SK-N-SH (cell line): ENCODE measurements at regions not wholly inside any gene's neighbourhood (a gene's known extent, or its start where the extent isn't known, plus 50 kb on each side); places are given as distances from the start of the nearest gene placed in this dataset.

ENCODE experiments used
- CTCF ChIA-PET: fragments of 300-600, 350-600 bp; formaldehyde crosslinking; extraction: SDS; loops from one replicate; lab custom pipeline; 2021; lab: Yijun Ruan, JAX
- POLR2A ChIA-PET: fragments of 350-600 bp; sonication (Branson Sonifier 250); formaldehyde crosslinking; extraction: SDS; loops from one replicate; lab custom pipeline; 2020; ENCODE audit warnings: antibody characterized with exemption, inconsistent platforms; lab: Yijun Ruan, JAX
- DNase-seq: peaks from one replicate; pipeline ENCODE4 v3.0.0; 2012
- H2AFZ ChIP-seq: fragments of 200-600 bp; sonication (generic); 2 replicates; pipeline ENCODE4 v1.8.1; 2016; ENCODE audit warnings: antibody characterized with exemption, mild to moderate bottlenecking, low read depth
- H3F3A ChIP-seq: fragments of 200-600 bp; sonication (generic); replicated peaks from 2 replicates; pipeline ENCODE3; 2016; ENCODE audit warnings: antibody characterized with exemption, mild to moderate bottlenecking; ENCODE audit not compliant: insufficient read depth
- H3K27ac ChIP-seq, 2 experiments: fragments of 200-500 bp in 1 of 2; fragments of 200-600 bp in 1 of 2; sonication (Bioruptor generic) in 1 of 2; sonication (generic), shearing (Covaris generic) in 1 of 2; 2 replicates each; pipeline versions ENCODE4 v1.5.1 to v1.6.1; 2014 to 2016; ENCODE audit warnings: low read depth in 2 of 2, inconsistent platforms in 1 of 2, low read length in 1 of 2, mild to moderate bottlenecking in 1 of 2, mixed read lengths in 1 of 2
- H3K27me3 ChIP-seq: fragments of 200-600 bp; sonication (generic), shearing (Covaris generic); 2 replicates; pipeline ENCODE4 v1.6.1; 2016; ENCODE audit warnings: mixed run types; ENCODE audit not compliant: insufficient read depth
- H3K36me3 ChIP-seq, 2 experiments: fragments of 200-500 bp in 1 of 2; fragments of 200-600 bp in 1 of 2; sonication (Bioruptor generic) in 1 of 2; sonication (generic) in 1 of 2; replicated peaks in 1 of 2; 2 replicates each; pipeline versions ENCODE3 to v1.5.1; 2014 to 2016; ENCODE audit warnings: low read length in 1 of 2, mild to moderate bottlenecking in 1 of 2; ENCODE audit not compliant: insufficient read depth in 2 of 2, control insufficient read depth in 1 of 2
- H3K4me1 ChIP-seq, 2 experiments: fragments of 200-500 bp in 1 of 2; fragments of 200-600 bp in 1 of 2; sonication (Bioruptor generic) in 1 of 2; sonication (generic), shearing (Covaris generic) in 1 of 2; 2 replicates each; pipeline versions ENCODE4 v1.5.1 to v1.6.1; 2014 to 2016; ENCODE audit warnings: low read depth in 1 of 2, low read length in 1 of 2, mixed run types in 1 of 2; ENCODE audit not compliant: insufficient read depth in 2 of 2, control insufficient read depth in 1 of 2
- H3K4me2 ChIP-seq: fragments of 200-600 bp; sonication (generic), shearing (Covaris generic); 2 replicates; pipeline ENCODE4 v1.6.1; 2017; ENCODE audit warnings: mixed run types
- H3K4me3 ChIP-seq, 2 experiments: fragments of 200-500 bp in 1 of 2; fragments of 200-600 bp in 1 of 2; sonication (Bioruptor generic) in 1 of 2; sonication (generic), shearing (Covaris generic) in 1 of 2; 2 replicates each; pipeline versions ENCODE4 v1.5.1 to v1.8.1; 2014 to 2016; ENCODE audit warnings: low read depth in 2 of 2, inconsistent platforms in 1 of 2, low read length in 1 of 2, mild to moderate bottlenecking in 1 of 2, mixed read lengths in 1 of 2, moderate library complexity in 1 of 2
- H3K79me2 ChIP-seq: fragments of 200-600 bp; sonication (generic); 2 replicates; pipeline ENCODE4 v1.8.1; 2017; ENCODE audit warnings: mild to moderate bottlenecking; ENCODE audit not compliant: insufficient read depth
- H3K9ac ChIP-seq: fragments of 200-600 bp; sonication (generic); 2 replicates; pipeline ENCODE4 v1.6.1; 2017; ENCODE audit warnings: mixed run types
- H3K9me2 ChIP-seq: fragments of 200-600 bp; sonication (generic); 2 replicates; pipeline ENCODE4 v1.6.1; 2017; ENCODE audit warnings: mixed run types
- H3K9me3 ChIP-seq: fragments of 200-600 bp; sonication (generic); 2 replicates; pipeline ENCODE4 v1.6.1; 2017; ENCODE audit warnings: mixed run types, mild to moderate bottlenecking, moderate library complexity
- H4K20me1 ChIP-seq: fragments of 200-600 bp; sonication (generic); 2 replicates; pipeline ENCODE4 v1.6.1; 2017; ENCODE audit warnings: mild to moderate bottlenecking, mixed run types; ENCODE audit not compliant: insufficient read depth
- FOXJ3 ChIP-seq: sonication (generic); formaldehyde crosslinking; IDR thresholded peaks from 2 replicates; pipeline ENCODE4 v1.5.1; 2020; ENCODE audit warnings: mild to moderate bottlenecking, missing genetic modification reagents
- MXI1 ChIP-seq: IDR thresholded peaks from 2 replicates; pipeline ENCODE4 v1.6.1; 2012; ENCODE audit warnings: mild to moderate bottlenecking, low read depth, low read length, improper control_type of control experiment
- SMC3 ChIP-seq: IDR thresholded peaks from 2 replicates; pipeline ENCODE4 v1.6.1; 2012; ENCODE audit warnings: low read depth, low read length, improper control_type of control experiment
- TAF1 ChIP-seq: IDR thresholded peaks from 2 replicates; pipeline ENCODE4 v1.6.1; 2012; ENCODE audit warnings: low read depth, mild to moderate bottlenecking, low read length, moderate library complexity, borderline replicate concordance
- TCF12 ChIP-seq: IDR thresholded peaks from 2 replicates; pipeline ENCODE4 v1.4.0; 2012
- TEAD4 ChIP-seq: IDR thresholded peaks from 2 replicates; pipeline ENCODE4 v1.4.0; 2012; ENCODE audit warnings: mild to moderate bottlenecking, borderline replicate concordance; ENCODE audit not compliant: insufficient read depth
- YY1 ChIP-seq: IDR thresholded peaks from 2 replicates; pipeline ENCODE4 v1.4.0; 2012; ENCODE audit warnings: low read depth, mild to moderate bottlenecking
- WGBS: methylation state at CpG from one replicate; pipeline ENCODE4 v1.1.6; 2017; ENCODE audit warnings: low lambda C conversion rate; 5-methylcytosine and 5-hydroxymethylcytosine counted together
- TF ChIP-seq, protein P1 (sequence below): IDR thresholded peaks from 2 replicates; pipeline ENCODE4; 2012
- TF ChIP-seq, protein P2 (sequence below): IDR thresholded peaks from 2 replicates; pipeline ENCODE4 v1.4.0; 2012; ENCODE audit warnings: low read depth, borderline replicate concordance
- TF ChIP-seq, protein P3 (sequence below): fragments of 150-350 bp; IDR thresholded peaks from 2 replicates; pipeline ENCODE4 v1.6.1; 2017; ENCODE audit warnings: antibody characterized with exemption, low read length, low read depth, borderline replicate concordance

DNA sequence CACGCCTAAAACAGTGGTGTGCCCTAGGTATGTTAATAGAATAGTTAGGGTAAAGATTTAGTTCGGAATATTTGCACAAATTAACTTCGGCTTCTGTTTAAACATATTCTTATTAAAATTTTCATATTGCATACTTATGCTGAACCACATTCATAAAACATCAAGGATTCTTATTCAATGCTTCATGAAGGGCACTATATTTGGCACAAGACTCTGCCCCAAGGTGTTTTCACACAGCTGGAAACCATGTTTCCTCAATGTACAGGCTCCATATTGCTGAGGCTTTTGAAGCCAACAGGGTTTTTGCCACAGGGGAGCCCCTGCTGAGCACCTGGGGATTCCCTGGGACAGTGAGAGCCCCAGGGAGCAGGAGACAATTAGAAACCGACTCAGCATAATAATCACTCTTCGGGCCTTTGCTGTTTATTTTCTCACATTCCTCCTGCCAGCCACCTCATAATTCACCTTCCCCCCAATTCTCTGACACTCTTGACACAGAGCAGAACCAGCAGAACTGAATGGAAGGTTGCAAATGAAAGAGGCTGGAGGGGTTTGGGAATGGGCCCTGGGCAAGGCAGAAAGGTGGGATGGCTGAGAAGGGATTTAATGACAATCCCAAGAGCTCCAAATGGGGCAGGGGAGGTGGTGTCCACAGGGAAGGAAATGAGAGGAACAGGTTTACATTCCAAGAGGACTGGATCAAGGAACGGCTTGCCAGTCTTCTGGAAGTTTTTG lies 72.3 kb upstream of the POMP start (continued):
- TF ChIP-seq TCF12 (no peak), FOXJ3 (CRISPR knock-in tag) (no peak)

DNA sequence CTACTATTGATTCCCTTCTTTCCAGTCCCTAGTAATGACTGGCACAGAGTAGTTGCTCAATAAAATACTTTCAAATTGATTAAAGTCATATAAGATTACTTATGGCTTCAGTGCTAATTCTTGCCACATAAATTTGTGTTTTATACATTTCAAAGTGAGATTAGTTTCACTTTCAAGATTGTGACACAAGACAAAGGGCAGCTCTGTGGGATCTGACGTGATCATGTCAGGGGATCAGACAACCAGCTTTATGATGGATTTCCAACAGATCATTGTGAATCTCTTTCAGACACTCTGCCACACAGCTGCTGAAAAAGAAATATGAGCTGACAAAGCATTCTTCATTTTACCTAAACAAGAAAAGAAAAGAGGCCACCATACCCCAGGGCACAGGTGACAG lies 73.4 kb upstream of the POMP start:
- Histone ChIP-seq H3F3A (peaks cover 8% of the 10 kb centered on the region), H3K27ac (peak overlapping the region; percentile 51 to 57; a peak in 2 of 4 replicates), H3K9me3 (no peaks in the 10 kb centered on the region), H3K9ac (no peak overlapping the region), H2AFZ (no peak overlapping the region), H3K4me2 (no peak overlapping the region), H4K20me1 (no peaks in the 10 kb centered on the region), H3K4me1 (peaks cover 0 to 3% of the 10 kb centered on the region in 2 experiments; a peak in 1 of 4 replicates), H3K36me3 (no peaks in the 10 kb centered on the region), H3K4me3 (no peak overlapping the region)
- WGBS, result 82% methylated on average over 1 of the region's 1 CpG
- DNase-seq, result no peak
- POLR2A ChIA-PET, result no interaction called here
- no peak for TF ChIP-seq YY1
- no peak for TF ChIP-seq TAF1
- no peak for TF ChIP-seq SMC3
- TF ChIP-seq TCF12, result no peak
- TF ChIP-seq, protein P1, sequence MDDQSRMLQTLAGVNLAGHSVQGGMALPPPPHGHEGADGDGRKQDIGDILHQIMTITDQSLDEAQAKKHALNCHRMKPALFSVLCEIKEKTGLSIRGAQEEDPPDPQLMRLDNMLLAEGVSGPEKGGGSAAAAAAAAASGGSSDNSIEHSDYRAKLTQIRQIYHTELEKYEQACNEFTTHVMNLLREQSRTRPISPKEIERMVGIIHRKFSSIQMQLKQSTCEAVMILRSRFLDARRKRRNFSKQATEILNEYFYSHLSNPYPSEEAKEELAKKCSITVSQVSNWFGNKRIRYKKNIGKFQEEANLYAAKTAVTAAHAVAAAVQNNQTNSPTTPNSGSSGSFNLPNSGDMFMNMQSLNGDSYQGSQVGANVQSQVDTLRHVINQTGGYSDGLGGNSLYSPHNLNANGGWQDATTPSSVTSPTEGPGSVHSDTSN, result no peak
- TF ChIP-seq, protein P2, sequence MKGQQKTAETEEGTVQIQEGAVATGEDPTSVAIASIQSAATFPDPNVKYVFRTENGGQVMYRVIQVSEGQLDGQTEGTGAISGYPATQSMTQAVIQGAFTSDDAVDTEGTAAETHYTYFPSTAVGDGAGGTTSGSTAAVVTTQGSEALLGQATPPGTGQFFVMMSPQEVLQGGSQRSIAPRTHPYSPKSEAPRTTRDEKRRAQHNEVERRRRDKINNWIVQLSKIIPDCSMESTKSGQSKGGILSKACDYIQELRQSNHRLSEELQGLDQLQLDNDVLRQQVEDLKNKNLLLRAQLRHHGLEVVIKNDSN, result no peak
- TF ChIP-seq, protein P3, sequence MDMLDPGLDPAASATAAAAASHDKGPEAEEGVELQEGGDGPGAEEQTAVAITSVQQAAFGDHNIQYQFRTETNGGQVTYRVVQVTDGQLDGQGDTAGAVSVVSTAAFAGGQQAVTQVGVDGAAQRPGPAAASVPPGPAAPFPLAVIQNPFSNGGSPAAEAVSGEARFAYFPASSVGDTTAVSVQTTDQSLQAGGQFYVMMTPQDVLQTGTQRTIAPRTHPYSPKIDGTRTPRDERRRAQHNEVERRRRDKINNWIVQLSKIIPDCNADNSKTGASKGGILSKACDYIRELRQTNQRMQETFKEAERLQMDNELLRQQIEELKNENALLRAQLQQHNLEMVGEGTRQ, result no peak
- TF ChIP-seq, all 33 proteins: peak for 0
- H3K79me2 ChIP-seq, result no peaks in the 10 kb centered on the region
- CTCF ChIA-PET, result no interaction called here
- H3K27me3 ChIP-seq, result no peaks in the 10 kb centered on the region
- H3K9me2 ChIP-seq, result no peaks in the 10 kb centered on the region

DNA sequence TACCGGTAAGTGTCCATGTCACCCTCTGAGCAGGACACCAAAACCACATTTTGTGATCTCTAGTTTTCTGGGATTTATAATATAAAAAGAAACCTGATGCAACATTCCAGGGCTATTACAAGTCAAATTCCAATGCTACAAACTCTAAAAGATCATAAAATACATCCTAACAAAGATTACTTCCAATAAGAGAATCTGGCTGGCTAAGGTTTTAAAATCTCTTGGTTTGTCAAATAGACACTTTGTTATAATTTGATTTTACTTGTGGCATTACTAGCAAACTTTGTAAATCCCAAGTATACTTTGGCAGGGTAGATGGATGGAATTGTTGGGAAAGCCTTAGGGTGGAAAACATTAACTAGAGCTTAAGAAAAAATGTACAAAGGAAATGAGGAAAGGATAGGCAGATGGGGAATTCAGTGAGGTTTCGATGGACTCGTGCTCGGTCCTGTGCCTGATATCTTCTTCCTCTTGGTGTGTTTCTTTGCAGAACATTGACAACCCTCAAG lies 74.0 kb upstream of the POMP start:
- peaks cover 0 to 3% of the 10 kb centered on the region in 2 experiments; a peak in 1 of 4 replicates for H3K4me1 ChIP-seq
- 49% methylated on average over 4 of the region's 4 CpGs for WGBS
- ChIA-PET POLR2A (no interaction called here), CTCF (no interaction called here)
- H3K36me3 ChIP-seq, result no peaks in the 10 kb centered on the region
- DNase-seq, result no peak
- no peaks in the 10 kb centered on the region for H3K27me3 ChIP-seq
- H3K9me3 ChIP-seq, result no peaks in the 10 kb centered on the region
- no peaks in the 10 kb centered on the region for H3K9me2 ChIP-seq
- H3K4me2 ChIP-seq, result peak overlapping the region; percentile 36; the same call in 1 of the 2 replicates
- H3K27ac ChIP-seq, result peak overlapping the region; percentile 51 to 57; a peak in 3 of 4 replicates
- peaks cover 13% of the 10 kb centered on the region for H3F3A ChIP-seq
- TF ChIP-seq MXI1 (no peak), TEAD4 (0 out of 2 replicates have a peak, but pooled peaks have one; percentile 14)
- H4K20me1 ChIP-seq, result no peaks in the 10 kb centered on the region
- H3K4me3 ChIP-seq, result no peak overlapping the region
- H2AFZ ChIP-seq, result peak overlapping the region; percentile 61; the same call in 1 of the 2 replicates
- H3K79me2 ChIP-seq, result no peaks in the 10 kb centered on the region
- no peak overlapping the region for H3K9ac ChIP-seq
